ENCODE measurements at regions not wholly inside any gene's neighbourhood (a gene's known extent, or its start where the extent isn't known, plus 50 kb on each side); places are given as distances from the start of the nearest gene placed in this dataset.

GRCh38 chr20:53871541-53871940, 198.9 kb downstream of the BCAS1 start:
- TF ChIP-seq POLR2AphosphoS5 (IDR thresholded peaks at IDR 0.05) (no peak), CTCF (IDR thresholded peaks at IDR 0.05) (no peak), POLR2A (IDR thresholded peaks at IDR 0.05) (no peak)

Measured in breast epithelium (tissue), 3 donors.